CD4-positive, alpha-beta T cell treated with Interferon alpha-2 for 1 hour (primary cell): ENCODE measurements at regions not wholly inside any gene's neighbourhood (a gene's known extent, or its start where the extent isn't known, plus 50 kb on each side); places are given as distances from the start of the nearest gene placed in this dataset.

Experiments used
- DNase-seq, 2 donors: peaks; one replicate each; pipeline ENCODE4 v3.0.0-alpha.2; 2020 to 2022

GRCh38 chr11:23041001-23041503 is 180.8 kb upstream of the CCDC179 start:
- DNase-seq: no peak

GRCh38 chr11:23058656-23059055 is 198.4 kb upstream of the CCDC179 start:
- no peak for DNase-seq

GRCh38 chr11:23063276-23063675 is 203.0 kb upstream of the CCDC179 start:
- DNase-seq: no peak

GRCh38 chr11:23078289-23078971 is 218.2 kb upstream of the CCDC179 start:
- DNase-seq: no peak

GRCh38 chr11:23079382-23079813 is 219.1 kb upstream of the CCDC179 start:
- no peak for DNase-seq

GRCh38 chr11:23087407-23087806 is 227.1 kb upstream of the CCDC179 start:
- DNase-seq: no peak

GRCh38 chr11:23090659-23091058 is 230.4 kb upstream of the CCDC179 start:
- DNase-seq: no peak

GRCh38 chr11:23095650-23096189 is 235.4 kb upstream of the CCDC179 start:
- DNase-seq: no peak

- DNase-seq: no peak
Measured at GRCh38 chr11:23097891-23098290, 237.6 kb upstream of the CCDC179 start.

- DNase-seq: no peak
Measured at GRCh38 chr11:23099256-23099655, 239.0 kb upstream of the CCDC179 start.

GRCh38 chr11:23100726-23101125 is 240.5 kb upstream of the CCDC179 start:
- no peak for DNase-seq

- DNase-seq: no peak
Measured at GRCh38 chr11:23103416-23103815, 243.1 kb upstream of the CCDC179 start.

GRCh38 chr11:23111527-23111926 is 251.3 kb upstream of the CCDC179 start:
- DNase-seq: no peak

- no peak for DNase-seq
Measured at GRCh38 chr11:23112390-23112789, 252.1 kb upstream of the CCDC179 start.

- no peak for DNase-seq
Measured at GRCh38 chr11:23112987-23113886, 253.0 kb upstream of the CCDC179 start.

GRCh38 chr11:23113887-23114216 is 253.6 kb upstream of the CCDC179 start:
- DNase-seq: no peak

- DNase-seq: no peak
Measured at GRCh38 chr11:23123753-23124152, 263.5 kb upstream of the CCDC179 start.

- no peak for DNase-seq
Measured at GRCh38 chr11:23124249-23124648, 264.0 kb upstream of the CCDC179 start.

- no peak for DNase-seq
Measured at GRCh38 chr11:23124996-23125395, 264.7 kb upstream of the CCDC179 start.

GRCh38 chr11:23127706-23128105 is 267.4 kb upstream of the CCDC179 start:
- no peak for DNase-seq

- DNase-seq: no peak
Measured at GRCh38 chr11:23134627-23135026, 274.4 kb upstream of the CCDC179 start.

GRCh38 chr11:23138761-23139160 is 278.5 kb upstream of the CCDC179 start:
- DNase-seq: no peak

- no peak for DNase-seq
Measured at GRCh38 chr11:23143022-23143421, 282.7 kb upstream of the CCDC179 start.

GRCh38 chr11:23151819-23152218 is 291.5 kb upstream of the CCDC179 start:
- DNase-seq: no peak
